ENCODE measurements at regions not wholly inside any gene's neighbourhood (a gene's known extent, or its start where the extent isn't known, plus 50 kb on each side); places are given as distances from the start of the nearest gene placed in this dataset.
"Not testable (repeated sequence)": the region's sequence is repeated elsewhere in the genome, so short reads cannot be mapped to it uniquely, and the experiment has no call there.

- ATAC-seq (no peak), DNase-seq (no peak)
- Mint-ChIP-seq H3K27me3 (no peaks in the 10 kb centered on the region), H3K4me1 (no peaks in the 10 kb centered on the region), H3K9me3 (ENCODE audit: low read depth) (peaks cover 8% of the 10 kb centered on the region), H3K27ac (no peak overlapping the region), H3K36me3 (no peaks in the 10 kb centered on the region), H3K4me3 (no peak overlapping the region)
- CTCF ChIA-PET = no interaction called here
Measured at GRCh38 chr7:81232084-81232799, 313.4 kb upstream of the SEMA3C start.

- ATAC-seq (no peak), DNase-seq (no peak)
- CTCF ChIA-PET = no interaction called here
- Mint-ChIP-seq H3K27me3 (no peaks in the 10 kb centered on the region), H3K36me3 (no peaks in the 10 kb centered on the region), H3K4me3 (no peak overlapping the region), H3K9me3 (ENCODE audit: low read depth) (peaks cover 8% of the 10 kb centered on the region), H3K27ac (no peak overlapping the region), H3K4me1 (no peaks in the 10 kb centered on the region)
Measured at GRCh38 chr7:81231301-81231838, 312.5 kb upstream of the SEMA3C start.

GRCh38 chr7:81226234-81226633 lies 307.4 kb upstream of the SEMA3C start:
- ATAC-seq (no peak), DNase-seq (no peak)
- Mint-ChIP-seq H3K27ac (no peak overlapping the region), H3K36me3 (no peaks in the 10 kb centered on the region), H3K27me3 (no peaks in the 10 kb centered on the region), H3K9me3 (ENCODE audit: low read depth) (peaks cover 15% of the 10 kb centered on the region), H3K4me3 (no peak overlapping the region), H3K4me1 (no peaks in the 10 kb centered on the region)
- CTCF ChIA-PET = no interaction called here

- ATAC-seq, H3K36me3 Mint-ChIP-seq, H3K27me3 Mint-ChIP-seq, H3K27ac Mint-ChIP-seq, DNase-seq, H3K4me3 Mint-ChIP-seq, H3K4me1 Mint-ChIP-seq, CTCF ChIA-PET: not testable (repeated sequence)
- peaks cover 10% of the 10 kb centered on the region for H3K9me3 Mint-ChIP-seq (ENCODE audit: low read depth)
Measured at GRCh38 chr7:81222692-81223091, 303.8 kb upstream of the SEMA3C start.

- no peak overlapping the region for H3K27ac Mint-ChIP-seq
- H3K9me3 Mint-ChIP-seq (ENCODE audit: low read depth) = peaks cover 9% of the 10 kb centered on the region
- no peak for DNase-seq
- CTCF ChIA-PET = no interaction called here
- no peaks in the 10 kb centered on the region for H3K27me3 Mint-ChIP-seq
- no peaks in the 10 kb centered on the region for H3K36me3 Mint-ChIP-seq
- no peak for ATAC-seq
- no peaks in the 10 kb centered on the region for H3K4me1 Mint-ChIP-seq
- no peak overlapping the region for H3K4me3 Mint-ChIP-seq
Measured at GRCh38 chr7:81221527-81222217, 302.8 kb upstream of the SEMA3C start.

GRCh38 chr7:81218480-81219106 lies 299.7 kb upstream of the SEMA3C start:
- ATAC-seq = no peak
- no peaks in the 10 kb centered on the region for H3K27me3 Mint-ChIP-seq

GRCh38 chr7:81213394-81213793 lies 294.5 kb upstream of the SEMA3C start:
- CTCF ChIA-PET = no interaction called here
- Mint-ChIP-seq H3K27ac (no peak overlapping the region), H3K4me3 (no peak overlapping the region), H3K9me3 (ENCODE audit: low read depth) (peaks cover 5% of the 10 kb centered on the region), H3K36me3 (no peaks in the 10 kb centered on the region), H3K4me1 (no peaks in the 10 kb centered on the region), H3K27me3 (no peaks in the 10 kb centered on the region)
- ATAC-seq = no peak
- no peak for DNase-seq

More at GRCh38 chr7:81218480-81219106, 299.7 kb upstream of the SEMA3C start:
- Mint-ChIP-seq H3K27ac (no peak overlapping the region), H3K4me3 (no peak overlapping the region), H3K36me3 (no peaks in the 10 kb centered on the region), H3K9me3 (ENCODE audit: low read depth) (peaks cover 11% of the 10 kb centered on the region), H3K4me1 (no peaks in the 10 kb centered on the region)
- CTCF ChIA-PET = no interaction called here
- no peak for DNase-seq

GRCh38 chr7:81211934-81212320 lies 293.1 kb upstream of the SEMA3C start:
- H3K27me3 Mint-ChIP-seq = no peaks in the 10 kb centered on the region

GRCh38 chr7:81211204-81211933 lies 292.5 kb upstream of the SEMA3C start:
- Mint-ChIP-seq H3K4me1 (no peaks in the 10 kb centered on the region), H3K36me3 (no peaks in the 10 kb centered on the region), H3K27ac (no peak overlapping the region), H3K9me3 (ENCODE audit: low read depth) (peaks cover 5% of the 10 kb centered on the region), H3K4me3 (no peak overlapping the region), H3K27me3 (no peaks in the 10 kb centered on the region)
- DNase-seq (no peak), ATAC-seq (no peak)
- CTCF ChIA-PET = no interaction called here

More at GRCh38 chr7:81211934-81212320, 293.1 kb upstream of the SEMA3C start:
- CTCF ChIA-PET = no interaction called here
- ATAC-seq (no peak), DNase-seq (no peak)
- Mint-ChIP-seq H3K4me3 (no peak overlapping the region), H3K9me3 (ENCODE audit: low read depth) (peaks cover 5% of the 10 kb centered on the region), H3K27ac (no peak overlapping the region), H3K4me1 (no peaks in the 10 kb centered on the region), H3K36me3 (no peaks in the 10 kb centered on the region)

GRCh38 chr7:81210137-81211064 lies 291.6 kb upstream of the SEMA3C start:
- no peak for ATAC-seq
- CTCF ChIA-PET = no interaction called here
- Mint-ChIP-seq H3K27ac (no peak overlapping the region), H3K4me1 (no peaks in the 10 kb centered on the region), H3K27me3 (no peaks in the 10 kb centered on the region), H3K9me3 (ENCODE audit: low read depth) (peaks cover 5% of the 10 kb centered on the region), H3K4me3 (no peak overlapping the region), H3K36me3 (no peaks in the 10 kb centered on the region)
- DNase-seq = no peak

GRCh38 chr7:81209059-81209458 lies 290.2 kb upstream of the SEMA3C start:
- peaks cover 7% of the 10 kb centered on the region for H3K9me3 Mint-ChIP-seq (ENCODE audit: low read depth)
- no peaks in the 10 kb centered on the region for H3K27me3 Mint-ChIP-seq
- H3K36me3 Mint-ChIP-seq = no peaks in the 10 kb centered on the region
- ATAC-seq = no peak
- CTCF ChIA-PET = no interaction called here
- no peak overlapping the region for H3K27ac Mint-ChIP-seq
- H3K4me1 Mint-ChIP-seq = no peaks in the 10 kb centered on the region
- DNase-seq = no peak
- no peak overlapping the region for H3K4me3 Mint-ChIP-seq

- no peaks in the 10 kb centered on the region for H3K4me1 Mint-ChIP-seq
- CTCF ChIA-PET = no interaction called here
- H3K27me3 Mint-ChIP-seq = no peaks in the 10 kb centered on the region
- H3K36me3 Mint-ChIP-seq = no peaks in the 10 kb centered on the region
- H3K4me3 Mint-ChIP-seq = no peak overlapping the region
- ATAC-seq = no peak
- H3K9me3 Mint-ChIP-seq (ENCODE audit: low read depth) = peaks cover 7% of the 10 kb centered on the region
- DNase-seq = no peak
- H3K27ac Mint-ChIP-seq = no peak overlapping the region
Measured at GRCh38 chr7:81207801-81208200, 288.9 kb upstream of the SEMA3C start.
